GM19397 (cell line): ENCODE measurements at regions not wholly inside any gene's neighbourhood (a gene's known extent, or its start where the extent isn't known, plus 50 kb on each side); places are given as distances from the start of the nearest gene placed in this dataset.
"Not testable (repeated sequence)": the region's sequence is repeated elsewhere in the genome, so short reads cannot be mapped to it uniquely, and the experiment has no call there.

Experiments
- ATAC-seq: cut with Tn5 transposase; IDR thresholded peaks from one replicate; pipeline ENCODE4 v1.9.1; 2021; ENCODE audit warnings: mild to moderate bottlenecking, moderate library complexity; ENCODE audit not compliant: unreplicated experiment

- ATAC-seq: peak; percentile 93
Measured at GRCh38 chr2:64932371-64933216, 56.6 kb upstream of the SLC1A4 start.

- no peak for ATAC-seq
Measured at GRCh38 chr2:64934530-64934929, 54.7 kb upstream of the SLC1A4 start.

- ATAC-seq: no peak
Measured at GRCh38 chr2:64936809-64937208, 52.4 kb upstream of the SLC1A4 start.

DNA sequence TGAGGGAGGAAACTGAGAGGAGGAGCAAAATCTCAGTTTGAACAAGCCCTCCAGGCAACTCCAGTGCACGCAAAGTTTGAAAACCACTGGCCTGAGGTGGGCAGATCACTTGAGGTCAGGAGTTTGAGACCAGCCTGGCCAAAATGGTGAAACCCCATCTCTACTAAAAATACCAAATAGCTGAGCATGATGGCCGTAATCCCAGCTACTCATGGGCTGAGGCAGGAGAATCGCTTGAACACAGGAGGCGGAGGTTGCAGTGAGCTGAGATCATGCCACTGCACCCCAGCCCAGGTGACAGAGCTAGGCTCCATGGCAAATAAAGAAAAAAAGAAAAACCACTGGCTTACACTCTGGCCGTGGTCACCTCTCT, 51.9 kb upstream of the SLC1A4 start:
- not testable (repeated sequence) for ATAC-seq

DNA sequence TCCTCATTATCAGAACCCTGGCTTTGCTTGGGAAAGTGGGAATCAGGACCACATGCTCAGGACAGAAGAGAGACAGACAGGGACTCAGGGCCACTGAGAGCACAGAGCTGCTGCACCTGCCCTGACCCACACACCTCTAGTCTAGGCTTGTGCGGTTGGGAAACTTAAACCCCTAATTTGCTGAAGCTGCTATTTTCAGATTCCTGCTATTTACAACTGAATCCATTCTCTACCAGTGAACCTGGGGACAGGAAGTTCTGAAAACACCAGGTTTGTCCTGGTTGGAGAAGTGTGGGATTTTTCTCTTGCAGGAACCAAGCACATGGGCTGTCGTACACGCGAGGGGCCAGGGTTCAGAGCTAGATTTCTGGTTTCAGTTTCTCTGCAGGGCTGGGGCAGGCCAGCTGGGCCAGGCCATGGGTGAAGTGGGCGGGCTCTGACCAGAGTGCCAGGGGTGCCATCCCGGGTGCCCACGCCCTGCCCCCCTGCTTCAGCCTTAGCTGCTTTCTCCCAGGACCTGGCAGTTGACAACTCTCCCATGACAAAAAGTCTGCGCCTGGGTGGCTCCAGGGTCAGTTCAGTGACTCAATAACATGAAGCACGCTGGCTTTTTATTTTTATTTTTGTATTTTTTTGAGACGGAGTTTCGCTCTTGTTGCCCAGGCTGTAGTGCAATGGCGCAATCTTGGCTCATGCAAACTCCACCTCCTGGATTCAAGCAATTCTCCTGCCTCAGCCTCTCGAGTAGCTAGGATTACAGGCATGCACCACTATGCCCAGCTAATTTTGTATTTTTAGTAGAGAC, 51.3 kb upstream of the SLC1A4 start:
- peak; percentile 53 for ATAC-seq

DNA sequence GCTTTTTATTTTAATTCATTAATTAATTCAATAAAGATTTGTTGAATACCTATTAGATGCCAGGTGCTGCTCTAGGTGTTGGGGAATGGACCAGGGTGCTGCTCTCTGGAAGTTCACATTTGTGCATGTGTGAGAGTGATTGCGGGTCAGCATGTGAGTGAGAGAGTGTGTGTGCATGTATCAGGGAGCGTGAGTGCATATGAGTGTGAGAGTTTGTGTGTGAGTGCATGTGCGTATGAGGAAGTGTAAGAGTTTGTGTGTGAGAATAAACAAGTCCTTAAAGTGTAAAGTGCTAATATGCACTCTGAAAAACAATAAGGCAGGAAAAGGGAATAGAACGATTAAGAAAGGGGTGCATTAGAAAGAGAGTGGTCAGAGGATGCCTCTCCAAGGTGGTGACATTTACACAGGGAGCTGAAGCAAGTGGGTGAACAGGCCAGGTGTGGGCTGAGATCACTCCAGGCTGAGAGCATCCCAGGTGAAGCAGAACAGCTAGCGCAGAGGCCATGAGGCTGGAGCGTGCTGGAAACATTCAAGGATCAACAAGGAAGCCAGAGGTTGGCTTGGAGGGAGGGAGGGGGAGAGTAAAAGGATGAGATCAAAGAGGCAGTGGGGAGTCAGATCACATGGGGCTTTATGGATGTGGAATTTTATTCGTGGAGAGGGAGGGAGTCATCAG, 50.5 kb upstream of the SLC1A4 start:
- no peak for ATAC-seq

DNA sequence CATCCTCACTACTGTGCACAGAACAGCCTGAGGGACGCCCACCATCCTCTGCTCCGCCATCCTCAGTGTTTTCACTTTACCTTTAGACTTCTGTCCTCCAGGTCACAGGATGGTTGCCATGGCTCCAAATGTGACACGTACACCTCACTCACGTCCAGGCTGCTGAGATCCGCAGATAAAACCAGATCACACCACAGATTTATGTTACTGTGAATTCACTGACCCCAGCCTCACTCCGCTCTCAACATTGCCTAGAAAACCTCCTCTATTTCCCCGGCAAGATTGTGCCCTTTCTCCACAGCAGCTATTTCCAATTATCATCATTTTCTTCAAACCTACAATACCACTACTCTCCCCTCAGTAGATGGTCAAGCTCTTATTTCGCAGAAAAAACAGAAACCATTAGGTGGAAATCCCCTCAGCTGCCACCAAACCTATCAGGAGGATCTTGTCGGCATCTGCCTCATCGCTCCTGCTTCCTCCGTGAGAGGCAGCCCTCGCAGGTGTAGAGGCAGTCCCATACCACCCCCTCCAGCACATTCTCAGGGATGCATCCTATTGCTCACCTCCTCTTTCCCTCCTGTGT, 49.8 kb upstream of the SLC1A4 start:
- ATAC-seq: peak; percentile 41
